Loucy (cell line): ENCODE measurements at regions not wholly inside any gene's neighbourhood (a gene's known extent, or its start where the extent isn't known, plus 50 kb on each side); places are given as distances from the start of the nearest gene placed in this dataset.
"Not testable (repeated sequence)": the region's sequence is repeated elsewhere in the genome, so short reads cannot be mapped to it uniquely, and the experiment has no call there.

Experiments
- CTCF ChIP-seq: fragments of 200-600 bp; sonication (generic); conservative IDR thresholded peaks from 2 replicates; pipeline ENCODE4 v1.5.1; 2014; ENCODE audit warnings: mild to moderate bottlenecking, antibody characterized with exemption, low read length
- EZH2phosphoT487 ChIP-seq: fragments of 200-600 bp; IDR thresholded peaks from 2 replicates; pipeline ENCODE4 v1.6.1; 2018; ENCODE audit warnings: antibody characterized with exemption, mild to moderate bottlenecking, moderate library complexity, borderline replicate concordance

DNA sequence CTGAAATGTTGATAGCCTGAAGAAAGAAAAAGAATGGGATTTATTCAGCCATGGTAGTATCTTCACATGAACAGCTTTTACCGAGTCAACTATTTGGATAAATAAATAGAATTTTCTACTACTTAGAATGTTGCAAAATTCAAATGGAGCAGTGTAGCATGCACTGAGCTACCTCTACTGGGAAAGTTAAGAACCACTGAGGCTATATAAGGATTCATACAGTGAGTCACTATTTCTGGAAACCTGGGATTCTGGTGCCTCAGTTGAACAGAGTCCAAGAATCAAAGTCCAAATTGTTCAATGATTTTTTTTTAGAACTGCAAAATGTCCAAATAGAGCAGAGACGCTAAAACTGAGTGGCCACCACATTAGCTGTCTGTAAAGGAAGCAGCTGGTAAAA, 286.5 kb downstream of the RPIA start:
- TF ChIP-seq CTCF, EZH2phosphoT487: not testable (repeated sequence)
